DMS 273 treated with DMSO at 0.1 percent for 48 hours (cell line): ENCODE measurements at regions not wholly inside any gene's neighbourhood (a gene's known extent, or its start where the extent isn't known, plus 50 kb on each side); places are given as distances from the start of the nearest gene placed in this dataset.
"Not testable (repeated sequence)": the region's sequence is repeated elsewhere in the genome, so short reads cannot be mapped to it uniquely, and the experiment has no call there.

Source experiments
- DNase-seq: peaks from one replicate; lab custom pipeline; 2025; lab: John Stamatoyannopoulos, UW

- no peak for DNase-seq
These were observed 372.2 kb downstream of the NFIB start for GRCh38 chr9:13941714-13942113.

GRCh38 chr9:13939701-13940490 lies 374.0 kb downstream of the NFIB start:
- no peak for DNase-seq

GRCh38 chr9:13939134-13939533 lies 374.8 kb downstream of the NFIB start:
- no peak for DNase-seq

GRCh38 chr9:13934416-13934815 lies 379.5 kb downstream of the NFIB start:
- DNase-seq: no peak

GRCh38 chr9:13933268-13933656 lies 380.7 kb downstream of the NFIB start:
- DNase-seq: no peak

GRCh38 chr9:13932528-13933267 lies 381.2 kb downstream of the NFIB start:
- DNase-seq: no peak

- DNase-seq: no peak
These were observed 384.9 kb downstream of the NFIB start for GRCh38 chr9:13929013-13929412.

GRCh38 chr9:13923381-13923780 lies 390.6 kb downstream of the NFIB start:
- DNase-seq: no peak

- no peak for DNase-seq
These were observed 393.4 kb downstream of the NFIB start for GRCh38 chr9:13920557-13920956.

- DNase-seq: no peak
These were observed 394.5 kb downstream of the NFIB start for GRCh38 chr9:13919401-13919800.

GRCh38 chr9:13917534-13917933 lies 396.4 kb downstream of the NFIB start:
- DNase-seq: no peak

GRCh38 chr9:13915591-13916301 lies 398.2 kb downstream of the NFIB start:
- no peak for DNase-seq

GRCh38 chr9:13915131-13915530 lies 398.8 kb downstream of the NFIB start:
- DNase-seq: no peak

GRCh38 chr9:13911473-13911872 lies 402.5 kb downstream of the NFIB start:
- DNase-seq: no peak

GRCh38 chr9:13907842-13908241 lies 406.1 kb downstream of the NFIB start:
- DNase-seq: not testable (repeated sequence)

GRCh38 chr9:13904746-13905145 lies 409.2 kb downstream of the NFIB start:
- no peak for DNase-seq

- DNase-seq: no peak
These were observed 409.6 kb downstream of the NFIB start for GRCh38 chr9:13904311-13904710.

- no peak for DNase-seq
These were observed 411.5 kb downstream of the NFIB start for GRCh38 chr9:13902286-13903066.

- DNase-seq: no peak
These were observed 412.8 kb downstream of the NFIB start for GRCh38 chr9:13901176-13901575.

GRCh38 chr9:13900449-13900848 lies 413.5 kb downstream of the NFIB start:
- DNase-seq: no peak

- no peak for DNase-seq
These were observed 414.0 kb downstream of the NFIB start for GRCh38 chr9:13899924-13900323.

GRCh38 chr9:13898957-13899356 lies 415.0 kb downstream of the NFIB start:
- no peak for DNase-seq
